ENCODE measurements at regions not wholly inside any gene's neighbourhood (a gene's known extent, or its start where the extent isn't known, plus 50 kb on each side); places are given as distances from the start of the nearest gene placed in this dataset.

GRCh38 chr21:38156200-38156599 lies 100.6 kb upstream of the KCNJ15 start:
- no peak for DNase-seq (ENCODE audit: low read depth)

GRCh38 chr21:38159355-38159754 lies 97.4 kb upstream of the KCNJ15 start:
- DNase-seq (ENCODE audit: low read depth), result peak; percentile 38

DNA sequence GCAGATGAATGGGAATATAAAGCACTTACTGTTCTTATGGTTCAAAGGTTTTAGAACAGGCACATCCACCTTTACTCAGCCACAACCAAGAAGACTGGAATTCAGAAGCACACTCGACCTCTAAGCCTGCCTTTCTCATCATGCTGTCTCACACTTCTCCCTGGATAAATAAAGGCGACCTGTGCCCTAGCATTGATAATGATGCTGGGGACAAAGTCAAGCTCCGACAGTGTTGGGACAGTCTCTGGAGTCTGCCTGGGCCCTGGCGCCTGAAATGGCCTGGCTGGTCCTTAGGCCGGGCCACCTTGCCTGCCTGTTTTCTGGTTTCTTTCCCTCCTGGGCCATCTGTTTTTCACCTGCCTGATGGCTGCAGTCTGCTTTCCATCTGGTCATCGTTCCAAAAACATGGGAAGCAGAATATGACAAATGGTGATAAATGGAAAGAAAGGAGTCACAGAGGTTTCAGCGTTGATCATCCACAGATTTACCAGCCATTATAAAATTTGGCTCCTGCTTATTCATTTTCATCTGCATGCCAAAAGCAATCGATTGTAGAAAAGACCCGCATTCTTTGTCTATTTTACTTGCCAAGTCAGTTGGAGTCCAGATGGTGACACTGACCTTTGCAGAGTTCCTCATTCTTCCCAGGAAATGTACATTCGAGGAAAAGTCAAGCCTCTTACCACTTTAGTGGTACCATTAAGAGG lies 91.2 kb upstream of the KCNJ15 start:
- no peak for DNase-seq (ENCODE audit: low read depth)

- no peak for DNase-seq (ENCODE audit: low read depth)
Measured at GRCh38 chr21:38166173-38166535, 90.6 kb upstream of the KCNJ15 start.

DNA sequence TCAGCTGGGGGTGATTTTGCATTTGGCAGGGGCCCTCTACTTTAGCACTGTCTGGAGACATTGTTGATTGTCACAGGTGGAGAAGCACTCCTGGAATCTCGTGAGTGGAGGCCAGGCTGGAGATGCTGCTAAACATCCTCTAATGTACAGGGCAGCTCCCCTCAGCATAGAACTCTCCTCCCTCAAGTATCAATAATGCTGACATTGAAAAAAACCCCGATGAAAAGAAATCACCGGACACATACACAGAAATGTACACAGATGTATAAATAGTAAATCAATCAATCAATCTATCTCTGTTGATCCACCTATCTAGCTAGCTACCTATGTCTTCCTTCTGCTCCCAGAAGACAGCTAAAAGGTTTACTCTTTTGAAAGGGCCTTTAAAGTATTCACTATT lies 89.4 kb upstream of the KCNJ15 start:
- no peak for DNase-seq (ENCODE audit: low read depth)

DNA sequence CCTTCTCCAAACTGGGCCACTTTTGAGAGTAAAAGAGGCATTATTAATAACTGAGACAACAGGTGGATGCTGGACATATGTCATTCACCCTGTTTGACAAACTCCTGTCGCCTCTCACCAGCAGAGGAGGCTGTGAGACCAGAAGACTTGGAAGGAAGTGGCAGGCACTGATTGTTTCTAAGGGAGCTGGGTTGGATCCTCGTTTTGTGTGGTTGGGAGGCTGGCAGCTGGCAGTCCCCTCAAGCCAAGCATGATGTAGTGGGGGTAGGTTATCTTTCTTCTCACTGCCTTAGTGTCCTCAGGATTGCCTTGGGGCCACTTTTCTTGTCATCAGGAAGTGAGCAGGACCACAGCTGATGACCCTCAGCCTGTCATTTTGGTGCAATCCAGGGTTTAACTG lies 86.5 kb upstream of the KCNJ15 start:
- no peak for DNase-seq (ENCODE audit: low read depth)

DNA sequence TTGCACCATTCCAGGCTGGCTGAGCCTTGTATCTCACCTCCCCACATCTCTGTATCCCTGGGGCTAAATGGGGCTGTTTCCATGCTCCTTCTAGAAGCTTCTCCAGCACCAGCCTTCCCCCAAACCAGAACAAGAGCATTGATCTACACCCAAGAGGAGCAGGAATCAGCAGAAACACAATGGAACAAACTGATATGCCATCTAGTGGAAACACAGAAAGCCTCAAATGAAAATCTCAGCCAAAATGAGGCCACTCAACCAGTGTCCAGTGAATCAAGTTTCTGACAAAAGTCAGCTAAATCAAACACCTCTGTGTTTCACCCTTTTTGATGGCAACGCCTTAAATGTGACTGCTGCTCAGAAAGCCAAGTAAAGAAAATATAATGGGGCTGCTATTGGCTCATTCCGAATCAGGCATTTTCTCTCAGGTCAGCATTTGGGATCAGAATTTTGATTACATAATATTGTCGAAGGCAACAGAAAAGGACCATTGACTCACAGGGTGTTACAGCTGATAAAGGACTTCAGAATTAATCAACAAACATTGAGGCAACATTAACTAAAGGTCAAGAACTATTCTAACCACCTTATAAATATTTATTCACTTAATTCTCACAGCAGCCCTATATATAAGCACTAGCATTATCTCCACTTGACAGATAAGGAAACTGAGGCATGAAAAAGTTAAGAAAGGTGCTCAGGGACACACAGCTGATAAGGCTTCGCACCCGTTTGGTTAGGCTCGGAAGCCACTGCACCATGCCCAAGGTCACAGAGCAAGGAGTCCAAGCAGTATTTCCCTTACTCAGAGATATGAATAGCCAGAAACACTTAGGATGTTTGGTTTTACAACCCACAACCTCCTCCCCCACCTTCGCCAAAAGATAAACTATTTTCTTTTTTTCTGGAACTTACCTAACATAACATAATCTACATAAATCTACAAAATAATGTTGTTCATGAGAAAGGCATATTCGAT lies 85.8 kb upstream of the KCNJ15 start:
- no peak for DNase-seq (ENCODE audit: low read depth)

- DNase-seq (ENCODE audit: low read depth), result no peak
Measured at GRCh38 chr21:38171723-38172344, 85.0 kb upstream of the KCNJ15 start.

- no peak for DNase-seq (ENCODE audit: low read depth)
Measured at GRCh38 chr21:38173276-38174035, 83.3 kb upstream of the KCNJ15 start.

DNA sequence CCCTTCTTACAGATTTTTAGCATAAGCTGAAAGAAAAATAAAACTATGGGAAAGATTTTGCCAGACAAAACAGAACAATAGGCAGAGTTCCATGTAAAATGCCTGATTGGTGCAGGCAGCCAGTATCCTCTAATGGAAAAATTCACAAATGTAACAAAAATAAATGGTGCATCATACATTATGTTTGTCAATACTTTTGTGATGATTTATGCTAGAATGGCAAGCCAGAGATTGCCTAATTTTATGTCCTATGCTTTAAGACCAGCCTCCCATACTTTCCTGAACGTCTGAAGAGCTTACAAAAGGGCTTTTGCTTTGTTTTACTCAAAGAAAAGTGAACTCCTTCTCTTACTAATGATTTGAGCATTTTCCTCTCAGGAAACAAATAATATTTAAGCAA lies 81.5 kb upstream of the KCNJ15 start:
- DNase-seq (ENCODE audit: low read depth), result no peak

DNA sequence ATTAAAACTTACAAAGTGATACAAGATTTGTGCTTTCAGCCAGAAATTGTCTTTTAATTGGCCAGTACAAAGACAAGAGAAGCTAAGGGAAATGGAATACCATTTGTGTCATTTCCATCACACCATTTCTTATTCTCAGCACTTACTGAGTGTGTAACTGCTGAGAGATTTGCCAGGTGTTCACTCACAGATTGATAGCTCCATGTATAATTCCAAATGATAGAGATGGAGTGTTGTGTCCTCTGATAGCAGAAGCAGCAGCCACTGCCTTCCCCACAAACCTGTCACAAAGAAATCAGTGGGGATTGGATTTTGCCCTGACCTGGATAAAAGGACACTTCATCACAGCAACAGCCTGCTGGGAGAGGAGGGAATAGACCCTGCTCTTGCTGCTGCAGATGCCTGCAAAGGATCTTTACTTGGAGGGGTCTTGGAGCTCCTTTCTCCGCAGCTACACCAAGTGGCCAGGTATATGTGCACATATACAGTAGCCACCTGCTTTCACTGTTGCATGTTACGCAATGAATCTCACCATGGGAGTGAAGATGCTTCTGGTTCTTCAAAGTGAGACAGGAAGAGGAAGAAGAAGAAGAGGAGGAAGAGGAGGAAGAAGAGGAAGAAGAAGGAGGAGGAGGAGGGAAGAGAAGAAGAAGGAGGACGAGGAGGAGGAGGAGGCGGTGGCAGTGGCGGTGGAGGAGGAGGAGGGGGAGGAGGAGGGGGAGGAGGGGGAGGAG lies 78.7 kb upstream of the KCNJ15 start:
- no peak for DNase-seq (ENCODE audit: low read depth)

GRCh38 chr21:38178653-38179470 lies 77.9 kb upstream of the KCNJ15 start:
- DNase-seq (ENCODE audit: low read depth), result no peak

GRCh38 chr21:38179511-38179910 lies 77.3 kb upstream of the KCNJ15 start:
- DNase-seq (ENCODE audit: low read depth), result no peak

DNA sequence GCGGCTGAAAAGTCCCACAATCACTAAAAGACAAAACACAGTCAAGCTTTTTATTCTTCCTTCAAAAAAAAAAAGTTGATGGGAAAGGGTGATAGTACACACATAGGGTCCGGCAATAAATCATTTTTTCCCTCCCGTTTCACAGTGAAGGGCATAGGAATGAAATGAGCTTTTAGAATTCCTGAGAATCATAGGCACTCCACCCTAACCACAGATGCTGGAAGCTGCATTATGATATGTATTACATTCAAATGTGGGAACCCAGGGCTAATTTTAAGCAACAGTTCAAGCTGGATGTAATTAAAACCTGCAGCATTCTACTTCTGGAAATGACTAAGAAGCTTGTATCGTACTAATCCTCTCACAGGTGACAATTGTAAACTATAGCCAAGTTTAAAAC lies 75.7 kb upstream of the KCNJ15 start:
- DNase-seq (ENCODE audit: low read depth), result no peak

DNA sequence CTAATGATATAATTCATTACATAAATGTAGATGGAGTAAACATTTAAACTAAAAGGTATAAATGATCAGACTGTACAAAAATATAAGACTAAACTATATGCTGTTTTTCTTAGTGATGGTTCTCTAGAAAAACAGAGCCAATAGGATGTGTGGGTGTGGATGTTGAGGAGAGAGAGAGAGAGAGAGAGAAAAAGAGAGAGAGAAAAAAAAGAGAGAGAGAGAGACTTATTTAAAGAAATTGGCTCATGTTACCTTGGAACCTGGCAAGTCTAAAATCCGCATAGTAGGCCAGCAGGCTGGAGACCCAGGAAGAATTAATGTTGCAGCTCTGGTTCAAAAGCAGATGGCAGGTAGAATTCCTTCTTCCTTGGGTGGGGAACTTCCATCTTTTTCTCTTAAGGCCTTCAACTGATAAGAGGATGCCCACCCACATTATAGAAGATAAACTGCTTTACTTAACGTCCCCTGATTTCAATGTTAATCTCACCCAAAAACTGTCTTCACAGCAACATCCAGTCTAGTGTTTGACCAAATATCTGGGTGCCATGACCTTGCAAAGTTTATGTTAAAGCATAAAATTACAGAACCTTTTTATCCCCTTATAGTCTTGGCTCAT lies 74.3 kb upstream of the KCNJ15 start:
- no peak for DNase-seq (ENCODE audit: low read depth)

- no peak for DNase-seq (ENCODE audit: low read depth)
Measured at GRCh38 chr21:38183961-38184360, 72.8 kb upstream of the KCNJ15 start.

- DNase-seq (ENCODE audit: low read depth), result no peak
Measured at GRCh38 chr21:38186661-38187270, 70.0 kb upstream of the KCNJ15 start.

GRCh38 chr21:38188037-38188436 lies 68.8 kb upstream of the KCNJ15 start:
- no peak for DNase-seq (ENCODE audit: low read depth)

DNA sequence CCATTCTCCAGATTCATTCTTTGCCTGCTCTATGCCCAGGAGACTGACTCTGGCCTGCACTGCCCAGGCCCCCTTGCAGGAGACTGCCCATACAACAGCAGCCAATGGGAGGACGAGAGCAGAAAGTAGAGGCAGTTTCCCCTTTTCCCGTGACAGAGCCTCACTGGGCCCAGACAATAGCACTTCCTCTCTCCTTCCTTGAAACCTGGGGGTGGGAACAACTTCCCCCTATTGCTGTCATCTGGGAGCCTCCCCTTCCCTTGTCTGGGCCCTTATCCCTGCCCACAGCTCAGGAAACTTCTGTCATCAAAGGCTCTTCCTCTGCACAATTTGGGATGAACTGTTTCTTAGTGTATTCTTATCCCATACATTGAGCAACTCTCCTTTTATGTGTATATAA lies 60.8 kb upstream of the KCNJ15 start:
- no peak for DNase-seq (ENCODE audit: low read depth)

GRCh38 chr21:38202811-38203210 lies 54.0 kb upstream of the KCNJ15 start:
- no peak for DNase-seq (ENCODE audit: low read depth)

Data from stimulated activated CD4-positive, alpha-beta T cell treated with anti-CD3 and anti-CD28 coated beads, Interleukin-2, amount 100 ng/mL, for 4 hours (primary cell).